ENCODE measurements at regions not wholly inside any gene's neighbourhood (a gene's known extent, or its start where the extent isn't known, plus 50 kb on each side); places are given as distances from the start of the nearest gene placed in this dataset.

DNA sequence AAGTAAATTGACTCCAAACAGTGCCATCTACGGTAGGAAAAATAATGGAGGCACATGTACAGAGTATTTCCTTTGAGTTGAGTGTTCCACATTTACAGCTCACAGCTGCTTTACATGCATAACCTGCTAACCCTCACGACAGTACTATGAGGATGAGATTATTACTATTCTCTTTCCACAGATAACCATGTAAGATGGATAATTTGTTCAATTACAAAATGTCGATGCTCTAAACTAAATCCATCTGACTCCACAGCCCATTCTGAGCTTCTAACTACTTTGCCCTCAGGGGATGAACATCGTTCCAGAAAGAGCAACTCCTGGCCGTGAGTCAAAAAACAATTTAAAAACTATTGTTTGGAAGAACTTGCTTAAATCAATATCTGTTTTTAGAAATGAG lies 330.4 kb upstream of the NWD2 start:
- Histone ChIP-seq H3K27me3 (no peaks in the 10 kb centered on the region), H3K4me1 (no peaks in the 10 kb centered on the region), H3K36me3 (no peaks in the 10 kb centered on the region), H3K9me3 (no peaks in the 10 kb centered on the region), H3K27ac (no peak overlapping the region), H3K4me3 (no peak overlapping the region)
- TF ChIP-seq CTCF (IDR thresholded peaks at IDR 0.05) = no peak
- ATAC-seq (no peak), DNase-seq (no peak)
- intact Hi-C loops (cut with DNase I) = no loop called here

- TF ChIP-seq CTCF (IDR thresholded peaks at IDR 0.05) = no peak
- Histone ChIP-seq H3K36me3 (no peaks in the 10 kb centered on the region), H3K27me3 (no peaks in the 10 kb centered on the region), H3K27ac (no peak overlapping the region), H3K4me1 (no peaks in the 10 kb centered on the region), H3K9me3 (no peaks in the 10 kb centered on the region), H3K4me3 (no peak overlapping the region)
- ATAC-seq = no peak
- no peak for DNase-seq
- intact Hi-C loops (cut with DNase I) = no loop called here
Observed at GRCh38 chr4:36915717-36916116, 328.8 kb upstream of the NWD2 start.

GRCh38 chr4:36917413-36917812 lies 327.1 kb upstream of the NWD2 start:
- no peaks in the 10 kb centered on the region for H3K9me3 ChIP-seq
- H3K4me3 ChIP-seq = no peak overlapping the region
- no peaks in the 10 kb centered on the region for H3K4me1 ChIP-seq
- ATAC-seq (no peak), DNase-seq (no peak)
- no peak overlapping the region for H3K27ac ChIP-seq
- H3K27me3 ChIP-seq = no peaks in the 10 kb centered on the region
- no peaks in the 10 kb centered on the region for H3K36me3 ChIP-seq
- TF ChIP-seq CTCF (IDR thresholded peaks at IDR 0.05) = no peak
- intact Hi-C loops (cut with DNase I) = no loop called here

GRCh38 chr4:36919721-36920120 lies 324.8 kb upstream of the NWD2 start:
- TF ChIP-seq CTCF (IDR thresholded peaks at IDR 0.05) = no peak
- H3K4me1 ChIP-seq = no peaks in the 10 kb centered on the region
- H3K27ac ChIP-seq = no peak overlapping the region
- no peak overlapping the region for H3K4me3 ChIP-seq
- intact Hi-C loops (cut with DNase I) = no loop called here
- ATAC-seq = no peak
- no peaks in the 10 kb centered on the region for H3K9me3 ChIP-seq
- no peaks in the 10 kb centered on the region for H3K36me3 ChIP-seq
- no peaks in the 10 kb centered on the region for H3K27me3 ChIP-seq
- DNase-seq = no peak

DNA sequence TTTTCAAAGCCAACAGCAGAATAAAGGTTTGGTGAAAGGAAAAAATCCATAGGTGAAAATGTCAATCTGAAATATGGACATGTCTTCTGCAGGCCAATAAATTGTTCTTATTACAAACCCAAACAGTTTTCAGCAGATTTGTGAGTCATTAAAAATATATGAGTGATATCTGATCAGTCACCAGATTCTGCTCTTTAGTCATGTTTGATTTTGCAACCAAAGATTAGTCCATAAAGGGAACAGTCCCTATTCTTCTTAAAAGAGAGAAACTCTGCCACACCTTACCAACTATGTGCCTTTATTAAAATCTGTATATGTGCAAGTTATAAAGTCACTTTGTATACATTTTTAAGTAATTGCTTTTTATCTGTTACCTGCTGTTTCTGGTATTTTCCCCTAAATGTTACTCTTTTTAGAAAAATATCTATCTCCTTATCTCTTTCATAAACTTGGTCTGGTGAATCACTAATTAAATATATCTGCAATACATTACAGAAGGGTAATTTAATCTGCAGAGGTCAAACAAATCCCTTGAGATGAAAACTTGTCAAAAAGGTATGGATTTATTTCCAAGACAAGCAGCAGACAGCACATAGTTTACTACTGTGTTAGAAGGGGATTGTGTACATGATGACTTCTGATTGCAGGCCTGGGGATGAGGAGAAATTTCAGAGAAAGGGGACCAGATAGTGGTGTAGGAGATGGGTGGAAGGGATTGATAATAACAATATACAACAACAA lies 322.9 kb upstream of the NWD2 start:
- Histone ChIP-seq H3K9me3 (no peaks in the 10 kb centered on the region), H3K4me1 (no peaks in the 10 kb centered on the region), H3K27me3 (no peaks in the 10 kb centered on the region), H3K36me3 (no peaks in the 10 kb centered on the region), H3K27ac (no peak overlapping the region), H3K4me3 (no peak overlapping the region)
- intact Hi-C loops (cut with DNase I) = no loop called here
- no peak for DNase-seq
- no peak for ATAC-seq
- TF ChIP-seq CTCF (IDR thresholded peaks at IDR 0.05) = no peak

Measured in left lung (tissue), 4 donors.